ENCODE measurements at regions not wholly inside any gene's neighbourhood (a gene's known extent, or its start where the extent isn't known, plus 50 kb on each side); places are given as distances from the start of the nearest gene placed in this dataset.

DNA sequence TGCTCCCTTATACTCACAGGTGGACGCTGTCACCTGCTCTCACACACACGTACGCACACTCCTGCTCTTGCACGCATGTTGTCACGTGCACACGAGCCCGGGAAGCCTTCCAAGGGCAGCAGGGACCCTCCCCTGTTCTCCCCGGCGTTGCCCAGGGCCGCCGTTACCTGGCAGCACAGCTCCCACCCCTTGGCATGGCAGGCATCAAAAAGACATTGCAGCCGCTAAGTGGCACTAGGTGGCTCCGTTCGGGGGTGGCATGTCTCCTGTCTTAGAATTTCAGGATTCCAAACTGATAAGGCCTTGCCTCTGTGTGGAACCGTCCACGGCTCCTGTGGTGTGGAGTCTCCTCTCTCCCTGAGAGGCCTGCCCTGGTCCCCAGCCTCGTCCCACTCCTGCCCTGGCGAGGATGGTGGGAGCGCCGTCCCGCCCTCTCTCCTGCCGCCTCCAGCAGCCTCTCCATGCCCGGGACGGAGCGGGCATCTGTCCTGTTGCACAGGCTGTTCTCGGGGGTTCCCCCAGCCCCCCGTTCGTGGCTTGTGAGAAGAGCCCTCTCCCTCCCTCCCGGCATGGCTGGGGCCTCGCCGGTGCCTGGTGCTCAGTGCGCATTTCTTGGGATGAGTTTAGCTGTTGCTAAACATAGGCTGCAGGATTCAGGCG, 126.7 kb upstream of the GSE1 start:
- no peaks in the 10 kb centered on the region for H3K4me1 ChIP-seq (ENCODE audit: control insufficient read depth, insufficient read depth, low read length)
- TF ChIP-seq, protein P1, sequence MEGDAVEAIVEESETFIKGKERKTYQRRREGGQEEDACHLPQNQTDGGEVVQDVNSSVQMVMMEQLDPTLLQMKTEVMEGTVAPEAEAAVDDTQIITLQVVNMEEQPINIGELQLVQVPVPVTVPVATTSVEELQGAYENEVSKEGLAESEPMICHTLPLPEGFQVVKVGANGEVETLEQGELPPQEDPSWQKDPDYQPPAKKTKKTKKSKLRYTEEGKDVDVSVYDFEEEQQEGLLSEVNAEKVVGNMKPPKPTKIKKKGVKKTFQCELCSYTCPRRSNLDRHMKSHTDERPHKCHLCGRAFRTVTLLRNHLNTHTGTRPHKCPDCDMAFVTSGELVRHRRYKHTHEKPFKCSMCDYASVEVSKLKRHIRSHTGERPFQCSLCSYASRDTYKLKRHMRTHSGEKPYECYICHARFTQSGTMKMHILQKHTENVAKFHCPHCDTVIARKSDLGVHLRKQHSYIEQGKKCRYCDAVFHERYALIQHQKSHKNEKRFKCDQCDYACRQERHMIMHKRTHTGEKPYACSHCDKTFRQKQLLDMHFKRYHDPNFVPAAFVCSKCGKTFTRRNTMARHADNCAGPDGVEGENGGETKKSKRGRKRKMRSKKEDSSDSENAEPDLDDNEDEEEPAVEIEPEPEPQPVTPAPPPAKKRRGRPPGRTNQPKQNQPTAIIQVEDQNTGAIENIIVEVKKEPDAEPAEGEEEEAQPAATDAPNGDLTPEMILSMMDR (conservative IDR thresholded peaks at IDR 0.05): no peak
- no peaks in the 10 kb centered on the region for H3K9me3 ChIP-seq (ENCODE audit: control insufficient read depth, low read length)
- no peak overlapping the region for H3K4me3 ChIP-seq (ENCODE audit: low read length)
- Mint-ChIP-seq H3K27ac (no peak overlapping the region), H3K27me3 (ENCODE audit: insufficient read depth) (no peaks in the 10 kb centered on the region), H3K4me3 (no peak overlapping the region), H3K4me1 (peaks cover 7% of the 10 kb centered on the region), H3K36me3 (ENCODE audit: low read depth) (no peaks in the 10 kb centered on the region), H3K9me3 (no peaks in the 10 kb centered on the region)
- H3K36me3 ChIP-seq (ENCODE audit: control insufficient read depth, insufficient read depth, low read length): no peaks in the 10 kb centered on the region
- DNase-seq: no peak
- H3K27ac ChIP-seq (ENCODE audit: low read depth, low read length): no peak overlapping the region
- H3K9ac ChIP-seq (ENCODE audit: extremely low read depth, low read length, poor library complexity, severe bottlenecking): no peak overlapping the region
- WGBS, 2 experiments (ENCODE audit: insufficient coverage in 1 of 2, insufficient read length in 1 of 2): 92 to 93% methylated on average over 23 to 33 of the region's 33 CpGs
- H3K27me3 ChIP-seq (ENCODE audit: control insufficient read depth, insufficient read depth, low read length, poor library complexity, severe bottlenecking): no peaks in the 10 kb centered on the region

DNA sequence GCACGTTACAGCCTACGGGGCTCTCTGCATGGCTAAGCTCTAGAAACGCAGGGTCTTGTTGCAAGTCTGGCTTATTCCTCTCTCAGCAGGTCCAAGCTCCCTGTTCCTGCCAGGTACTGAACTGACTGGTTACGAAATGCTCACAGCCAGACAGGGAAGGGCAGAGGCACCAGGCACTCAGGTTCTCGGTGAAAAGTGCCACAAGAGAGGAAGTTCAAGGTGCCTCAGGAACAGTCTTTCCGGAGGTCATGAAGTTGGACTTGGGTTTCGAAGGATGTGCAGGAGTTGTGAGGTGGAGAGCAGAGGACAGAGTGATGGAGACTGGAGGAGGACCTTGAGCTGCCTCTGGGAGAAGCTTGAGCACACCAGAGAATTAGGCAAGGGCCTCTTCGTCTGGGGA, 124.7 kb upstream of the GSE1 start:
- H3K36me3 Mint-ChIP-seq (ENCODE audit: low read depth): no peaks in the 10 kb centered on the region
- no peak overlapping the region for H3K27ac Mint-ChIP-seq
- Histone ChIP-seq H3K4me3 (ENCODE audit: low read length) (no peak overlapping the region), H3K4me1 (ENCODE audit: control insufficient read depth, insufficient read depth, low read length) (peaks cover 7% of the 10 kb centered on the region), H3K9me3 (ENCODE audit: control insufficient read depth, low read length) (no peaks in the 10 kb centered on the region), H3K27me3 (ENCODE audit: control insufficient read depth, insufficient read depth, low read length, poor library complexity, severe bottlenecking) (no peaks in the 10 kb centered on the region), H3K36me3 (ENCODE audit: control insufficient read depth, insufficient read depth, low read length) (no peaks in the 10 kb centered on the region), H3K9ac (ENCODE audit: extremely low read depth, low read length, poor library complexity, severe bottlenecking) (no peak overlapping the region), H3K27ac (ENCODE audit: low read depth, low read length) (no peak overlapping the region)
- no peaks in the 10 kb centered on the region for H3K9me3 Mint-ChIP-seq
- TF ChIP-seq, protein P1 (conservative IDR thresholded peaks at IDR 0.05): no peak
- no peaks in the 10 kb centered on the region for H3K27me3 Mint-ChIP-seq (ENCODE audit: insufficient read depth)
- H3K4me1 Mint-ChIP-seq: peaks cover 11% of the 10 kb centered on the region
- WGBS, 2 experiments (ENCODE audit: insufficient coverage in 1 of 2, insufficient read length in 1 of 2): 93 to 97% methylated on average over 7 to 8 of the region's 8 CpGs
- no peak overlapping the region for H3K4me3 Mint-ChIP-seq
- no peak for DNase-seq

DNA sequence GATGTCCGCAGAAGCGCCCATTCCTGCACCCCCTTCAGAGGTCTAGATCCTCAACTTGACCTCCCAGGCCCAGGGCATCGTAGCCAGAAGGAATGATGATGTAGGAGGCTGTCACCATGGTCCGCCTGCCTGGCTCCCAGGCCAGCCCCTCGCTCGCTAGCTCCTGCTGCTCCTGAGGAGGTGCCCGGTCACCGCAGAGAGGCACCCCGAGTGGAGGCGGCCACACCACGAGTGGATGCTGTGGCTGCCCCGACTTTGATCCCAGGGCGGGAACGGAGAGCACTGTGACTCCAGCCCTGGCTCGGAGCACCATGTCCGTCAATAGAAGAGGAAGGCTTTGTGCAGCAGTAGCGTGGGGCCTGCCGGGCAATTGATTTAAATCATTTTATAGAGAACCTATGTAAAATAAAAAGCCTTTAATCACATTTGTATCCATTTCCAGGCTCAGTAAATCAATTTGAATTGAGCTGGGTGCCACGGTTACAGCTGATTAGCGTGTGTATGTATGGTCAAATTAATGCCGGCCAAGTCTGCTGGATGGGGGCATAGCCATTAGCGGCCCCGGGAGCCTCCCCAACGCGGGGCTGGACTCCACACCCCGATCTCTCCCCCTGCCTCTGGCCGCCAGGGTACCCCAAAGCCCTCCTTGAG, 122.6 kb upstream of the GSE1 start:
- H3K9me3 Mint-ChIP-seq: no peaks in the 10 kb centered on the region
- H3K4me3 Mint-ChIP-seq: no peak overlapping the region
- peaks cover 9% of the 10 kb centered on the region for H3K4me1 Mint-ChIP-seq
- H3K36me3 ChIP-seq (ENCODE audit: control insufficient read depth, insufficient read depth, low read length): no peaks in the 10 kb centered on the region
- H3K9ac ChIP-seq (ENCODE audit: extremely low read depth, low read length, poor library complexity, severe bottlenecking): no peak overlapping the region
- no peaks in the 10 kb centered on the region for H3K27me3 Mint-ChIP-seq (ENCODE audit: insufficient read depth)
- H3K4me3 ChIP-seq (ENCODE audit: low read length): no peak overlapping the region
- WGBS, 2 experiments (ENCODE audit: insufficient coverage in 1 of 2, insufficient read length in 1 of 2): 89 to 98% methylated on average over 21 to 27 of the region's 27 CpGs
- H3K9me3 ChIP-seq (ENCODE audit: control insufficient read depth, low read length): no peaks in the 10 kb centered on the region
- H3K27me3 ChIP-seq (ENCODE audit: control insufficient read depth, insufficient read depth, low read length, poor library complexity, severe bottlenecking): no peaks in the 10 kb centered on the region
- H3K36me3 Mint-ChIP-seq (ENCODE audit: low read depth): no peaks in the 10 kb centered on the region
- TF ChIP-seq, protein P1 (conservative IDR thresholded peaks at IDR 0.05): no peak
- no peak overlapping the region for H3K27ac Mint-ChIP-seq
- H3K27ac ChIP-seq (ENCODE audit: low read depth, low read length): no peak overlapping the region
- H3K4me1 ChIP-seq (ENCODE audit: control insufficient read depth, insufficient read depth, low read length): peaks cover 7% of the 10 kb centered on the region
- no peak for DNase-seq

Data from endodermal cell (in vitro differentiated cells).